Fibroblast of gingiva (primary cell): ENCODE measurements at regions not wholly inside any gene's neighbourhood (a gene's known extent, or its start where the extent isn't known, plus 50 kb on each side); places are given as distances from the start of the nearest gene placed in this dataset.
"Not testable (repeated sequence)": the region's sequence is repeated elsewhere in the genome, so short reads cannot be mapped to it uniquely, and the experiment has no call there.

ENCODE experiments used
- DNase-seq: peaks from one replicate; pipeline ENCODE4 v3.0.0-alpha.2; 2011; ENCODE audit warnings: low read depth

GRCh38 chr22:22296047-22296446 is 51.5 kb downstream of the VPREB1 start:
- not testable (repeated sequence) for DNase-seq

- DNase-seq = not testable (repeated sequence)
Observed at GRCh38 chr22:22297159-22297793, 52.7 kb downstream of the VPREB1 start.

GRCh38 chr22:22297794-22298653 is 53.4 kb downstream of the VPREB1 start:
- peak; percentile 55 for DNase-seq

DNA sequence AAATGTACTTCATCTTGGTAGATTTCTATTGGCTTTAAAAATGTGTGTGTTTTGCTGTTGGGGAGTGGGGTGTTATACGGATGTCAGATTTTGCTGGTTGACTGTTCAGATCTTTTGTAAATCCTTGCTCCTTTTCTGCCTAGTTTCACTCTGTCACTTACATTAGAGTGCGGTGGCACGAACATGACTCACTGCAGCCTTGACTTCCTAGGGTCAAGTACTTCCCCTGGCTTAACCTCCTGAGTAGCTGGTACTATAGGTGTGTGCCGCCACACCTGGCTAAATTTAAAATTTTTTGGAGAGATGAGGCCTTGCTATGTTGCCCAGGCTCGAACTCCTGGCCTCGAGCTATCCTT is 54.0 kb downstream of the VPREB1 start:
- DNase-seq = not testable (repeated sequence)

DNA sequence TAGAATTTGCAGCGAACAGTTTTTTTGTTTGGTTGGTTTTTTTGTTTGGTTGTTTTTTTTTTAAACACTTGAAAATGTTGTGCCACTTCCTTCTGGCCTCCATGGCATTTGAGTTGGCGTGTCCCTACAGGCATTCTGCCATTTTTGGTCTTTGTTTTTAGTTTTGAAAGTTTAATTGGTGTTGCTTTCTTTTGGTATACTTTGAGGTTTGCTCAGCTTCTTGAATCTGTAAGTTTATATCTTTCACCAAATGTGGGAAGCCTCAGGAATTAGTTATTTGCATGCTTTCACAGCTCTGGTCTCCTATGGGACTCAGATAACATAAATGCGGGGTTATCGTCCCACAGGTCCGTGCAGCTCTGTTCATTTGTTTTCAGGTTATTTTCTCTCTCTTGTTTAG is 55.9 kb downstream of the VPREB1 start:
- not testable (repeated sequence) for DNase-seq

- DNase-seq = not testable (repeated sequence)
Observed at GRCh38 chr22:22300946-22301345, 56.4 kb downstream of the VPREB1 start.

- no peak for DNase-seq
Observed at GRCh38 chr22:22316589-22316988, 72.0 kb downstream of the VPREB1 start.

GRCh38 chr22:22318723-22319465 is 74.3 kb downstream of the VPREB1 start:
- no peak for DNase-seq

- peak; percentile 35 for DNase-seq
Observed at GRCh38 chr22:22321743-22322611, 77.4 kb downstream of the VPREB1 start.

GRCh38 chr22:22322792-22323191 is 78.2 kb downstream of the VPREB1 start:
- no peak for DNase-seq

- no peak for DNase-seq
Observed at GRCh38 chr22:22327723-22328122, 83.1 kb downstream of the VPREB1 start.

DNA sequence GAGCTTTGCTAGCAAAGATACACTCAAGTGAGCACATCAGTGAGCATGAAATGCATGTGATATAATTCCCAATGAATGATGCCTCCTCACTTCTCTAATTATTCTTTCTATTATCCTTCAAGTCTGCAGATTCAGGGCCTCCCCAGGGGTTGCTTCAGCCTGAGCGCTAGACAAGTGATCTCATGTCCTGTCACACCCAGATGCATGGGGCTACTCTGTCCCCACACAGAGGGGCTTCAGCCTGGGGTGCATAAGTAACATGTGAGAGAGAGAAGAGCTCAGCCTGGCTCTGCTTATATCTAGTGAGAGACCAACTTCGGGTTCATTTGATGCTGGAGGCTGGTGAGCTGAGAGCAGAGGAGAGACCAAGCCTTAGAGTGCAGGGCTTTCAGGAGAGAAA is 85.2 kb downstream of the VPREB1 start:
- no peak for DNase-seq

DNA sequence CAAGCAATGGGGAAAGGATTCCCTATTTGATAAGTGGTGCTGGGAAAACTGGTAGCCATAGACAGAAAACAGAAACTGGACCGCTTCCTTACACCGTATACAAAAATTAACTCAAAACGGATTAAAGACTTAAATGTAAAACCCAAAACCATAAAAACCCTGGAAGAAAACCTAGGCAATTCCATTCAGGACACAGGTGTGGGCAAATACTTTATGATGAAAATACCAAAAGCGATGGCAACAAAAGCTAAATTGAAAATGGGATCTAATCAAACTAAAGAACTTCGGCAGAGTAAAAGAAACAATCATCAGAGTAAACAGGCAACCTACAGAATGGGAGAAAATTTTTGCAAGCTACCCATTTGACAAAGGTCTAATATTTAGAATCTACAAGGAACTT is 91.1 kb downstream of the VPREB1 start:
- DNase-seq = not testable (repeated sequence)

DNA sequence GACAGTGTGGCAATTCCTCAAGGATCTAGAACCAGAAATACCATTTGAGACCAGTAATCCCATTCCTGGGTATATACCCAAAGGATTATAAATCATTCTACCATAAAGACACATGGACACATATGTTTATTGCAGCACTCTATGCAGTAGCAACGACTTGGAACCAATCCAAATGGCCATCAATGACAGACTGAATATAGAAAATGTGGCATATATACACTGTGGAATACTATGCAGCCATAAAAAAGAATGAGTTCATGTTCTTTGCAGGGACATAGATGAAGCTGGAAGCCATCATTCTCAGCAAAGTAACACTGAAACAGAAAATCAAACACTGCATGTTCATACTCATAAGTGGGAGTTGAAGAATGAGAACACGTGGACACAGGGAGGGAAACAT is 91.7 kb downstream of the VPREB1 start:
- DNase-seq = not testable (repeated sequence)

- not testable (repeated sequence) for DNase-seq
Observed at GRCh38 chr22:22338778-22339177, 94.2 kb downstream of the VPREB1 start.

GRCh38 chr22:22341736-22342135 is 97.2 kb downstream of the VPREB1 start:
- DNase-seq = no peak

- DNase-seq = no peak
Observed at GRCh38 chr22:22342697-22343580, 98.4 kb downstream of the VPREB1 start.

GRCh38 chr22:22343581-22344296 is 99.2 kb downstream of the VPREB1 start:
- DNase-seq = no peak

- no peak for DNase-seq
Observed at GRCh38 chr22:22344430-22344829, 99.8 kb downstream of the VPREB1 start.

GRCh38 chr22:22345781-22346180 is 101.2 kb downstream of the VPREB1 start:
- DNase-seq = no peak
